Superior temporal gyrus (tissue), 1 donor: ENCODE measurements at regions not wholly inside any gene's neighbourhood (a gene's known extent, or its start where the extent isn't known, plus 50 kb on each side); places are given as distances from the start of the nearest gene placed in this dataset.

Experiments
- DNase-seq: peaks from one replicate; pipeline ENCODE4 v3.0.0-alpha.2; 2016; ENCODE audit errors: extremely low spot score

GRCh38 chr4:120432301-120432860 lies 365.7 kb upstream of the MAD2L1 start:
- DNase-seq = no peak

DNA sequence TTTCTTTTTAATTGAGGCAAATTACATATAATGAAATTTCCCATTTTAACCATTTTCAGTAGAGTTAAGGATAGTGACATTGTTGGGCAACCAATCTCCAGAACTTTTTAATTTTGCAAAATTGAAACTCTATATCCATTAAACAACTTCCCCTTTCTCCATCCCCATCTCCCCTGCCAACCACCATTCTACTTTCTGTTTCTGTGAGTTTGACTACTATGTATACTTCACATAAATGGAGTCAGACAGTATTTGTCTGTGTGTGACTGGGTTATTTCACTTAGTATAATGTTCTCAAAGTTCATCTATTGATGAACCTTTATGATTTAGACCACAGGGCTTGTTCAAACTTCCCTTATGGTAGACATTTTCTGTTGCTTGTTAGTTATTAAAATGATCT lies 364.5 kb upstream of the MAD2L1 start:
- no peak for DNase-seq

DNA sequence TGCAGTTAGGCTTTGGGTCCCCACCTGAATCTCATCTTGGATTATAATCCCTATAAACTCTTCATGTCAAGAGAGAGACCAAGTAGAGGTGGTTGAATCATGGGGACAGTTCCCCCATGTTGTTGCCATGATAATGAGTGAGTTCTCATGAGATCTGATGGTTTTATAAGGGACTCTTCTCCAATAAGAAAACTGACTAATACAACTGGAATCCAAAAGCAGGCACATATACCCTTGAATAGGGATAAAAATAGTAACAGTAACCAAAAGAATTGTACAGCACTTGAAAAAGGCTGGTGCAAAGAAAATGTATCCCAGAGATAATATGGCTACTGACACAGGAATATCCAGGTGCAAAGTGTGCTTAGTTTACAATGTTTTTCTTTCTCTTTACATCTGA lies 351.5 kb upstream of the MAD2L1 start:
- DNase-seq = no peak

DNA sequence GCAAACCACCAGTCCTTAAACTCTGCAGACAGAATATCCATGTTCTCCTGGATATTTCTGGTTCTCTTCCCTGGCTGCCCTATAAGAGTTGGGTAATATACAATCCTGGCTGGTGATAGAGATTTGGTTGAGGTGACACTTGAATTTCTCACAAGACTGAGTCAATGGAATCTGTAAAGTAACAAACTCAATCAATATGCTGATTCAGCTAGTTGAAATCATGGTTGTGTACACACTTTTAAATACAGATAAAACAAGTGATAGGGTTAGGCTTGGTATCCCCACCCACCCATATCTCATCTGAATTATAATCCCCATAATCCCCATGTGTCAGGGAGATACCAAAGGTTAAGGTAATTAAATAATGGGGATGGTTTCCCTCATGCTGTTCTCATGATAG lies 349.2 kb upstream of the MAD2L1 start:
- DNase-seq = no peak

DNA sequence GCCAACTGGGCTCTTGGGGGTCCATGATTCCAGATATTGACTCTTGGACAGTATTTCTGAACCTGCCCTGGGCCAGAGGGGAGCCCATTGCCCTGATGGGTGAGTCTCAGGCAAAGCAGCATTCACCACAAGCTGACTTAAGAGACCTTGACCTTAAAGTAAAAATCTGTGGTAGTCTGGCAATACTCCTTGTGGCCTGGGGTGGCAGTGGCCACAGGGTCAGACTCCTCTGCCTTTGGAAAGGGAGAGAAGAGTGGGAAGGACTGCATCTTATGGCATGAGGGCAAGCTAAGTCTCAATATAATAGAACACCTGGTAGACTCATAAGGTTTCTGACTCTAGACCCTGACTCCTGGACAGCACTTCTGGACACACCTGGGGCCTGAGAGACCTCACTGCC lies 340.3 kb upstream of the MAD2L1 start:
- DNase-seq = no peak

DNA sequence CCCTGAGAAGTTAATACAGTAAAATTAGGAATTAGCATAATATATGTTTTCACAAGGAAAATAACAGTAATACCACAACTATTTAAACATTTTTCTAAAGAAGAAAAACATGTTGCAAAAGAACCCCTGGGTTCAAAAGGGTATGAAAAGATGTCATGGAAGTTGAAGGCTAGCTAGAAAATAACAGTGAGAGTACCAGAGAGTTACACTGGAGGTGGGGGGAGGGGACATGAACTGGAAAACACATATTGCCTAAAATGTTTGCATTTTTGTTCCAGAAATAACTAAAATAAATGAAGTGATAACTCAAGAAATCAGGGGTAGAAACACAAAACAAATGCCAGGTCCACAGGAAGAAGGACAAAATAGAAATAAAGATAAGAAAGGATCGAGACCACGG lies 336.6 kb upstream of the MAD2L1 start:
- no peak for DNase-seq

DNA sequence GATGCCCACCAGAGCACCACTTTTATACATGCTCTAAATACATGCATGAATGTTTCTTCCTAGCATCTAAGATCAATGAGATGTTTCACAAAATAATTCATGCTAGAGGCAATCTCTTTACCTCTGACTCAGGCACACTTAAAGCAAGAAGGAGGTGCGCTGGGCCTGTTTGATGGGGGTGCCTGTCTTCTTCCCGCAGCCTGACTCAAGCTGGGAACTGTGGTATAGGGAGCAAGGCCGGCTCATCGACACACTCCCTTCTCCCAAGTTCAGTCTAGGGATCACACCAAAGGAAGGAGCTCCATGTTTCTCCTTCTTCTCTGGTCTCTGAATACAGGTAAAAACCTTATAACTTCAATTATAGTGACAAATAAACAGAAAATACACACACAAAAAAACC lies 333.8 kb upstream of the MAD2L1 start:
- DNase-seq = no peak

DNA sequence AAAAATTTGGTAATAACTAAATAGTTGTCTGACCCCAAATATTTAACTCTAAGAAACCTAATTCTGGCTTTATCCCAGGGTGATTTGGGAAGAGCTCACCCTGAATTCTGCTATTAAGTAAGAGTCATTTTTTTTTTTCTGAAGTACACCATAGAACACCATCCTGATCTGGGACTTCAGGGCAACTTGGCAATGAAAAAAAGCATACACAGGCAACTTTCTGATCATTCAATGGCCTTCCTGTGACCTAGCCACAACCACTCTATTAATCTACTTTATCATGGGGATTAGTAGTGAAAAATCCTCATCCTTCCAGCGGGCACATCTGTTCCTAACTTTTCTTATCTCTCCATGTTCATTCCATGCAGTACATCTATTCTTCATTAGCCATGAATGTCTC lies 333.2 kb upstream of the MAD2L1 start:
- DNase-seq = no peak

DNA sequence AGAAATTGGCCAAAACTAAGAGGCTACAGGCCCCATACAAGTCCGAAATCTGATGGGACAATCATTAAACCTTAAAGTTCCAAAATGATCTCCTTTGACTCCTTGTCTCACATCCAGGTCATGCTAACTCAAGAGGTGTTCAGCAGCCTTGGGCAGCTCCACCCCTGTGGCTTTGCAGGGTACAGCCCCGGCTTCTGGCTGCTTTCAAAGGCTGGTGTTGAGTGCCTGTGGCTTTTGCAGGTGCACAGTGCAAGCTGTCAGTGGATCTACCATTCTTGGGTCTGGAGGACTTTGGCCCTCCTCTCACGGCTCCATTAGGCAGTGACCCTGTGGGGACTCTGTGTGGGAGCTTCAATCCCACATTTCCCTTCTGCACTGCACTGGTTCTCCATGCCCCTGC lies 329.1 kb upstream of the MAD2L1 start:
- DNase-seq = no peak

GRCh38 chr4:120355881-120356280 lies 289.2 kb upstream of the MAD2L1 start:
- DNase-seq = no peak

GRCh38 chr4:120354381-120354780 lies 287.7 kb upstream of the MAD2L1 start:
- no peak for DNase-seq

- no peak for DNase-seq
These were observed 286.6 kb upstream of the MAD2L1 start for GRCh38 chr4:120353235-120353634.

GRCh38 chr4:120352739-120353138 lies 286.1 kb upstream of the MAD2L1 start:
- DNase-seq = no peak

DNA sequence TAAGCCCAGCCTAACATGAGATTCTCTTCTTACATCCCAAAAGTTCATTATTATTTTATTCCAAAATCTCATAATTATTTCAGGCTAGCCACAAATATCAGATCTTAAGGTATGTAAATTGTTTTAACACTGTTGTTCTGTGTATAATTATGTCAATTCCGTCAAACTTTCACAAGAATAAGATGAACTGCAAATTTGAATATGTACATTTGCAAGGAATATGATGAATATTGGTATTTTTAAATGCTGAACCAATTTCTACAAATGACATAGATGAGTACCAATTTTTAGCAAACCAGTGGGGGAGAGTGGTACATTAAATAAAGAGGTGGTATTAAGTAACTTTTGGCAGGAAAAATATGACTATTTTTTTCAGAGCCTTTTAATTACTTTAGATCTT lies 282.3 kb upstream of the MAD2L1 start:
- DNase-seq = no peak

GRCh38 chr4:120348521-120348920 lies 281.9 kb upstream of the MAD2L1 start:
- no peak for DNase-seq

GRCh38 chr4:120331486-120332370 lies 265.1 kb upstream of the MAD2L1 start:
- DNase-seq = no peak

DNA sequence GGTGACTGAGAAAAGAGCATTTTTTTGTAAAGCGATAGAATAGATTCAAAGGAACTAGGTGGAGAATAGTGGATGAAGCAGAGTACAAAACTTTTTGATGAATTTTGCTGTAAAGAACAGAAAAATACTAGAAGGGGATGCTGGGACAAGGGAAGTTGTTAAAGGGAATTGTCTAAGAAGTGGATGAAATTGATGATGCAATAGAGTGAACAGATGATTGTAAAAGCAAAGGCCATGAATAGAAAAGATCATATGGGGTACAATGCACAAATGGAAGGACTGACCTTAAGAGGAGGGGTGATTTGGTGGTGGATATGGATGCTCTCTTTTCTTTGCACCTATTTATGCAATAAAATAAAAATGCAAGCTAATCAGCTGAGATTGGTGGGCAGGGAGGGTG lies 262.7 kb upstream of the MAD2L1 start:
- no peak for DNase-seq

DNA sequence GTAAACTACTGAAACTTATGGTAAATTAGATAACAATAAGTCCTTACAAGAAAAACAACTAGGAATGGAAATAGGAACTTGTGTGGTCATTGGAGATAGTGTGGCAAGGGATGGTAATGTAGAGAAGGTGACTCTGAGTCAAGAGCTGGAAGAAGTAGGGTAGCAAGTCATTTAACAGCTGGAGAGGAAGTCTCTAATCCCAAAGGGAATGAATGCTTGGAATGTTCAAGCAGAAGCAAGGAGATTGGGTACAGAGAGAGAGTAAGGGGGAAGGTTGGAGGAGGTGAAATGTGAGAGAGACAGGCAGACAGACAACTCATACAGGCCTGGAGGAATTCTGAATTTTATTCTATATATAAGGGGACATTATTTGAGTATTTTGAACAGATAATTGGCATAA lies 260.6 kb upstream of the MAD2L1 start:
- no peak for DNase-seq

- DNase-seq = no peak
These were observed 252.6 kb upstream of the MAD2L1 start for GRCh38 chr4:120319046-120319767.

GRCh38 chr4:120318196-120318846 lies 251.7 kb upstream of the MAD2L1 start:
- DNase-seq = no peak

GRCh38 chr4:120317713-120318112 lies 251.1 kb upstream of the MAD2L1 start:
- DNase-seq = no peak

DNA sequence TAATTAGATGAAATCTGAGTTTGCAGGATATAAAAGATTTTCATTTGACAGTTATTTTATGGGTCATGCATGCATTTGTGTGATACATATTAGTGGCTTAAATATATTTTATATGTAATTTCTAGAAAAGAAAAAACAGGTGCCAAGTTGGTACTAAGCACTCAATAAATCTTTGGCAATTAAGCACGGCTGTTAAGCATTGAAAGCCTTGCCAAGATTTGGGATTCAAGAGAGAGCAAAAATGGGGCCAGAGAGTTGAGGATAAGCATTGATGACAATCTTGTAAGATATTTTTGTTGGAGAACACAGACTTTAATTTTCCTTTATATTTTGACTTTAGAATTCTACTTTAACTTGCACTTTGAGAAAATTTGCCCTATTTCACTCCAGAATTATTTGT lies 249.8 kb upstream of the MAD2L1 start:
- DNase-seq = no peak
